D721Med (cell line): ENCODE measurements at regions not wholly inside any gene's neighbourhood (a gene's known extent, or its start where the extent isn't known, plus 50 kb on each side); places are given as distances from the start of the nearest gene placed in this dataset.

Source experiments
- DNase-seq: peaks from one replicate; pipeline ENCODE4 v3.0.0; 2011; ENCODE audit warnings: low spot score; ENCODE audit not compliant: insufficient read length
- FAIRE-seq: peaks from 2 replicates; lab custom pipeline; 2011; peaks lifted over from hg19 to GRCh38; lab: Jason Lieb, UNC
- CTCF ChIP-seq: IDR thresholded peaks from 2 replicates; pipeline ENCODE4 v1.5.1; 2012; ENCODE audit warnings: mild to moderate bottlenecking, control low read depth; ENCODE audit not compliant: insufficient read depth; ENCODE audit errors: missing control alignments

- no peak for DNase-seq
- no peak for TF ChIP-seq CTCF
- no peak for FAIRE-seq
These were observed 429.0 kb upstream of the ZNF608 start for GRCh38 chr5:125175348-125176004.

- no peak for FAIRE-seq
- no peak for TF ChIP-seq CTCF
- no peak for DNase-seq
These were observed 429.6 kb upstream of the ZNF608 start for GRCh38 chr5:125176005-125176390.

- peak; percentile 11 for FAIRE-seq
- no peak for TF ChIP-seq CTCF
These were observed 430.9 kb upstream of the ZNF608 start for GRCh38 chr5:125177340-125177739.

GRCh38 chr5:125179612-125180011, 433.2 kb upstream of the ZNF608 start:
- FAIRE-seq: no peak
- no peak for TF ChIP-seq CTCF
- no peak for DNase-seq

More at GRCh38 chr5:125177340-125177739, 430.9 kb upstream of the ZNF608 start:
- DNase-seq: no peak

- no peak for TF ChIP-seq CTCF
- DNase-seq: no peak
- no peak for FAIRE-seq
These were observed 433.9 kb upstream of the ZNF608 start for GRCh38 chr5:125180231-125180829.

- FAIRE-seq: no peak
- TF ChIP-seq CTCF: no peak
- no peak for DNase-seq
These were observed 434.7 kb upstream of the ZNF608 start for GRCh38 chr5:125181159-125181558.

GRCh38 chr5:125181955-125182354, 435.5 kb upstream of the ZNF608 start:
- TF ChIP-seq CTCF: no peak
- DNase-seq: no peak
- FAIRE-seq: no peak
